ENCODE measurements at regions not wholly inside any gene's neighbourhood (a gene's known extent, or its start where the extent isn't known, plus 50 kb on each side); places are given as distances from the start of the nearest gene placed in this dataset.

DNA sequence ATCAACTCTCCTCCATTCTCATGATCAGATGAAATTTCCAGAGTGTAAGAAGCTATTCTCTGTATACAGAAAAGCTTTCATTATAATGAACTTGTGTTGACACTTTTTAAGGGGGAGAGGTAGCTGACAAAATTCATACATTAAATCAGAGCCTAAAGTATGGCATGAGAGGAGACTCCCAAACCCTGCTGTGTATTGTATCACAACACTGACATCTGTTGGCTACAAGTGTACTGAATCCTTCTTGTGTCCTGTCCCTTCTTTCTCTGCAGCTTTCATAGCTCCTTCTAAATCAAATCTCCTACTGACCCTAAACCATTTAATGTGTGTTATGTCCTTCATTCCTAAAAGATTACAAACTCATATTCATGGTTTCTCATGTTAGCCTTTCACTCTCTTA is 70.9 kb downstream of the GCC1 start:
- H2AFZ ChIP-seq (ENCODE audit: low read depth, low read length), result no peak overlapping the region
- no peak overlapping the region for H2BK12ac ChIP-seq (ENCODE audit: low read length in 2 of 2)
- no peaks in the 10 kb centered on the region for H3K36me3 ChIP-seq (ENCODE audit: control insufficient read depth in 1 of 2, insufficient read depth in 2 of 2, low read depth in 1 of 2, low read length in 2 of 2)
- no peak overlapping the region for H3K4me3 ChIP-seq (ENCODE audit: insufficient read depth in 1 of 2, low read depth in 1 of 2, low read length in 2 of 2)
- H3K4me1 ChIP-seq (ENCODE audit: control insufficient read depth, insufficient read depth, low read depth, low read length), result no peaks in the 10 kb centered on the region
- DNase-seq, result peak; percentile 37
- no peak overlapping the region for H3K14ac ChIP-seq (ENCODE audit: low read length in 2 of 2)
- H3K27ac ChIP-seq (ENCODE audit: low read length, poor library complexity, severe bottlenecking), result no peak overlapping the region
- H2BK120ac ChIP-seq (ENCODE audit: low read depth, low read length), result no peak overlapping the region
- H3K9me3 ChIP-seq (ENCODE audit: control insufficient read depth, low read length), result no peaks in the 10 kb centered on the region
- peaks cover 0 to 30% of the 10 kb centered on the region in 2 experiments for H3K27me3 ChIP-seq (ENCODE audit: control insufficient read depth in 1 of 2, insufficient read depth in 1 of 2, low read length in 2 of 2)
- H2BK5ac ChIP-seq (ENCODE audit: low read depth, low read length, poor library complexity, severe bottlenecking), result no peak overlapping the region
- H3K23ac ChIP-seq (ENCODE audit: low read length in 2 of 2), result no peak overlapping the region
- H3K9ac ChIP-seq (ENCODE audit: low read length), result no peak overlapping the region
- no peak overlapping the region for H2BK15ac ChIP-seq (ENCODE audit: low read depth, poor library complexity, severe bottlenecking)
- no peak overlapping the region for H3K4me2 ChIP-seq (ENCODE audit: low read length, poor library complexity, severe bottlenecking)
- H4K91ac ChIP-seq (ENCODE audit: low read length), result no peak overlapping the region
- H4K8ac ChIP-seq (ENCODE audit: low read length), result no peak overlapping the region
- no peak overlapping the region for H2AK5ac ChIP-seq (ENCODE audit: low read length, severe bottlenecking)
- no peaks in the 10 kb centered on the region for H3K79me1 ChIP-seq (replicated peaks; ENCODE audit: low read length, poor library complexity, severe bottlenecking)
- no peak overlapping the region for H3K4ac ChIP-seq (ENCODE audit: low read depth in 1 of 2, low read length in 2 of 2)
- H3K18ac ChIP-seq (ENCODE audit: low read depth in 1 of 2, low read length in 2 of 2), result no peak overlapping the region

DNA sequence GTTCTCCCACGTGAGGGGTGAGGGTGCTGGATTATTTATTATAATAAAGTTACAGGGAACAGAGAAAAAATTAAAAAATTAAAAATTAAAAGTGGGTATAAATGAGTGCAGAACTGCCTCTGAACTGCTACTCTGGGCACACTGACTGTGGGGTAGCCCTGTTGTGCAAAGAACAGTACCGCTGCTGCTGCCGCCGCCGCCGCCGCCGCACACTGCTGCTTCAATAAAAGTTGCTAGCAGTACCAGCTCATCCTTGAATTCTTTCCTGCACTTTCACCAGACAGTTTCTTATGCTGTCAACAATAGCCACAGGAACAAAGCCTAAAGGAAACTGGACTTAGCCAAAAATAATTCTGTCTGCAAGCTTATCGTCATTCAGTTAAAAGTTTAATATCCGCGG is 72.1 kb downstream of the GCC1 start:
- no peak overlapping the region for H2BK15ac ChIP-seq (ENCODE audit: low read depth, poor library complexity, severe bottlenecking)
- no peak overlapping the region for H2BK5ac ChIP-seq (ENCODE audit: low read depth, low read length, poor library complexity, severe bottlenecking)
- no peak overlapping the region for H2BK12ac ChIP-seq (ENCODE audit: low read length in 2 of 2)
- no peak overlapping the region for H3K4ac ChIP-seq (ENCODE audit: low read depth in 1 of 2, low read length in 2 of 2)
- H3K18ac ChIP-seq (ENCODE audit: low read depth in 1 of 2, low read length in 2 of 2), result no peak overlapping the region
- H3K23ac ChIP-seq (ENCODE audit: low read length in 2 of 2), result no peak overlapping the region
- no peak overlapping the region for H3K14ac ChIP-seq (ENCODE audit: low read length in 2 of 2)
- H2AK5ac ChIP-seq (ENCODE audit: low read length, severe bottlenecking), result no peak overlapping the region
- DNase-seq, result no peak
- no peak overlapping the region for H3K27ac ChIP-seq (ENCODE audit: low read length, poor library complexity, severe bottlenecking)
- H3K9ac ChIP-seq (ENCODE audit: low read length), result no peak overlapping the region
- H3K4me3 ChIP-seq (ENCODE audit: insufficient read depth in 1 of 2, low read depth in 1 of 2, low read length in 2 of 2), result no peak overlapping the region
- H3K79me1 ChIP-seq (replicated peaks; ENCODE audit: low read length, poor library complexity, severe bottlenecking), result no peaks in the 10 kb centered on the region
- no peaks in the 10 kb centered on the region for H3K9me3 ChIP-seq (ENCODE audit: control insufficient read depth, low read length)
- H2AFZ ChIP-seq (ENCODE audit: low read depth, low read length), result no peak overlapping the region
- WGBS, result 96% methylated on average over 11 of the region's 11 CpGs
- H3K27me3 ChIP-seq (ENCODE audit: control insufficient read depth in 1 of 2, insufficient read depth in 1 of 2, low read length in 2 of 2), result peaks cover 0 to 36% of the 10 kb centered on the region in 2 experiments
- H2BK120ac ChIP-seq (ENCODE audit: low read depth, low read length), result no peak overlapping the region
- H4K91ac ChIP-seq (ENCODE audit: low read length), result no peak overlapping the region
- no peak overlapping the region for H3K4me2 ChIP-seq (ENCODE audit: low read length, poor library complexity, severe bottlenecking)
- H4K8ac ChIP-seq (ENCODE audit: low read length), result no peak overlapping the region
- H3K36me3 ChIP-seq (ENCODE audit: control insufficient read depth in 1 of 2, insufficient read depth in 2 of 2, low read depth in 1 of 2, low read length in 2 of 2), result no peaks in the 10 kb centered on the region
- H3K4me1 ChIP-seq (ENCODE audit: control insufficient read depth, insufficient read depth, low read depth, low read length), result no peaks in the 10 kb centered on the region

DNA sequence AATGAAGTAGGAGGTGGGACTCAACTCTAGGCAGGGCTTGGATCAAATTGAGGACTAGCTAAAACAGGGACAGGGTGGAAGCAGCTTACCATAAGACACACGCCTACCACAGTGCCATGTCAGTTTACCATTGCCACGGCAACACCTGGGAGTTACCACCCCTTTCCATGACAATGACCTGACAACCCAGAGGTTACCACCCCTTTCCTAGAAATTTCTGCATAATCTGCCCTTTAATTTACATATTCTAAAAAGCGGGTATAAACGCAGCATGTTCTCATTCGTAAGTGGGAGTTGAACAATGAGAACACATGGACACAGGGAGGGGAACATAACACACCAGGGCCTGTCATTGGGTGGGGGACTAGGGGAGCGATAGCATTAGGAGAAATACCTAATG is 72.7 kb downstream of the GCC1 start:
- Histone ChIP-seq H2BK5ac (ENCODE audit: low read depth, low read length, poor library complexity, severe bottlenecking) (no peak overlapping the region), H3K23ac (ENCODE audit: low read length in 2 of 2) (no peak overlapping the region), H3K4ac (ENCODE audit: low read depth in 1 of 2, low read length in 2 of 2) (no peak overlapping the region), H2AK5ac (ENCODE audit: low read length, severe bottlenecking) (no peak overlapping the region), H3K9ac (ENCODE audit: low read length) (no peak overlapping the region), H4K91ac (ENCODE audit: low read length) (no peak overlapping the region), H3K9me3 (ENCODE audit: control insufficient read depth, low read length) (no peaks in the 10 kb centered on the region), H3K4me3 (ENCODE audit: insufficient read depth in 1 of 2, low read depth in 1 of 2, low read length in 2 of 2) (no peak overlapping the region), H3K14ac (ENCODE audit: low read length in 2 of 2) (no peak overlapping the region), H3K27me3 (ENCODE audit: control insufficient read depth in 1 of 2, insufficient read depth in 1 of 2, low read length in 2 of 2) (peaks cover 0 to 40% of the 10 kb centered on the region in 2 experiments), H2BK15ac (ENCODE audit: low read depth, poor library complexity, severe bottlenecking) (no peak overlapping the region), H4K8ac (ENCODE audit: low read length) (no peak overlapping the region), H2AFZ (ENCODE audit: low read depth, low read length) (no peak overlapping the region), H2BK12ac (ENCODE audit: low read length in 2 of 2) (no peak overlapping the region), H3K79me1 (replicated peaks; ENCODE audit: low read length, poor library complexity, severe bottlenecking) (no peaks in the 10 kb centered on the region), H3K36me3 (ENCODE audit: control insufficient read depth in 1 of 2, insufficient read depth in 2 of 2, low read depth in 1 of 2, low read length in 2 of 2) (no peaks in the 10 kb centered on the region), H3K4me1 (ENCODE audit: control insufficient read depth, insufficient read depth, low read depth, low read length) (no peaks in the 10 kb centered on the region), H3K18ac (ENCODE audit: low read depth in 1 of 2, low read length in 2 of 2) (no peak overlapping the region), H3K27ac (ENCODE audit: low read length, poor library complexity, severe bottlenecking) (no peak overlapping the region), H3K4me2 (ENCODE audit: low read length, poor library complexity, severe bottlenecking) (no peak overlapping the region), H2BK120ac (ENCODE audit: low read depth, low read length) (no peak overlapping the region)
- WGBS, result 58% methylated on average over 5 of the region's 6 CpGs
- no peak for DNase-seq

DNA sequence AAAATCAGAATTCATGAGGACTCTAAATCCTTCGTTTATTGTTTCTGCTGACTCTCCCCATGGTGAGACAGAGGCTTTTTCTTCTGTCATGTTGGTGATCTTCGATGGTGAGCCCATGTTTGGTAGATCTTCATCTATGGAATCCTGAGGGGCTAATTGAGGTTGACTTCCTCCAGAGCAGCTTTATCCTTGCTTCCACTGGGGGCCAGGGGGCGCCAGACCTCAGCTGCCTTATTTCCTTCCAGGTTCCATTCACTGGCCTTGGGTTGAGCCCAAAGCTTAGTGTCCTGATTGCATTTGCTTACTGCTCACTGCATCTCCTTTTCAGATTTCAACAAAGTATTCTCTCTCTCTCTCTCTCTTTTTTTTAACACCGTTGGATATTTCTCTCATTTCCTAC is 80.7 kb downstream of the GCC1 start:
- WGBS, result 24% methylated on average over 3 of the region's 4 CpGs
- no peaks in the 10 kb centered on the region for H3K79me1 ChIP-seq (replicated peaks; ENCODE audit: low read length, poor library complexity, severe bottlenecking)
- no peak overlapping the region for H3K4me3 ChIP-seq (ENCODE audit: insufficient read depth in 1 of 2, low read depth in 1 of 2, low read length in 2 of 2)
- no peak overlapping the region for H2AFZ ChIP-seq (ENCODE audit: low read depth, low read length)
- no peaks in the 10 kb centered on the region for H3K36me3 ChIP-seq (ENCODE audit: control insufficient read depth in 1 of 2, insufficient read depth in 2 of 2, low read depth in 1 of 2, low read length in 2 of 2)
- no peak overlapping the region for H3K4ac ChIP-seq (ENCODE audit: low read depth in 1 of 2, low read length in 2 of 2)
- H3K4me1 ChIP-seq (ENCODE audit: control insufficient read depth, insufficient read depth, low read depth, low read length), result no peaks in the 10 kb centered on the region
- no peak overlapping the region for H3K18ac ChIP-seq (ENCODE audit: low read depth in 1 of 2, low read length in 2 of 2)
- H2BK5ac ChIP-seq (ENCODE audit: low read depth, low read length, poor library complexity, severe bottlenecking), result no peak overlapping the region
- H3K27ac ChIP-seq (ENCODE audit: low read length, poor library complexity, severe bottlenecking), result no peak overlapping the region
- H2AK5ac ChIP-seq (ENCODE audit: low read length, severe bottlenecking), result no peak overlapping the region
- H2BK12ac ChIP-seq (ENCODE audit: low read length in 2 of 2), result no peak overlapping the region
- H2BK120ac ChIP-seq (ENCODE audit: low read depth, low read length), result no peak overlapping the region
- H3K27me3 ChIP-seq (ENCODE audit: control insufficient read depth in 1 of 2, insufficient read depth in 1 of 2, low read length in 2 of 2), result peaks cover 0 to 12% of the 10 kb centered on the region in 2 experiments
- H3K4me2 ChIP-seq (ENCODE audit: low read length, poor library complexity, severe bottlenecking), result no peak overlapping the region
- no peak overlapping the region for H3K23ac ChIP-seq (ENCODE audit: low read length in 2 of 2)
- no peaks in the 10 kb centered on the region for H3K9me3 ChIP-seq (ENCODE audit: control insufficient read depth, low read length)
- H3K9ac ChIP-seq (ENCODE audit: low read length), result no peak overlapping the region
- H2BK15ac ChIP-seq (ENCODE audit: low read depth, poor library complexity, severe bottlenecking), result no peak overlapping the region
- peak; percentile 7 for DNase-seq
- no peak overlapping the region for H4K91ac ChIP-seq (ENCODE audit: low read length)
- no peak overlapping the region for H3K14ac ChIP-seq (ENCODE audit: low read length in 2 of 2)
- no peak overlapping the region for H4K8ac ChIP-seq (ENCODE audit: low read length)
